BLaER1 (cell line): ENCODE measurements at regions not wholly inside any gene's neighbourhood (a gene's known extent, or its start where the extent isn't known, plus 50 kb on each side); places are given as distances from the start of the nearest gene placed in this dataset.

Source experiments
- H3K27ac ChIP-seq: shearing (Covaris generic); formaldehyde crosslinking; 2 replicates; pipeline ENCODE4 v1.8.1; 2022
- H3K27me3 ChIP-seq: shearing (Covaris generic); formaldehyde crosslinking; 2 replicates; pipeline ENCODE4 v1.8.1; 2022
- H3K36me3 ChIP-seq: shearing (Covaris generic); formaldehyde crosslinking; 2 replicates; pipeline ENCODE4 v1.8.1; 2022
- H3K4me1 ChIP-seq: shearing (Covaris generic); formaldehyde crosslinking; 2 replicates; pipeline ENCODE4 v1.8.1; 2022
- H3K4me2 ChIP-seq: shearing (Covaris generic); formaldehyde crosslinking; 2 replicates; pipeline ENCODE4 v1.8.1; 2022
- H3K4me3 ChIP-seq: shearing (Covaris generic); formaldehyde crosslinking; 2 replicates; pipeline ENCODE4 v1.8.1; 2022
- H3K9ac ChIP-seq: shearing (Covaris generic); formaldehyde crosslinking; 2 replicates; pipeline ENCODE4 v1.8.1; 2022
- H3K9me3 ChIP-seq: shearing (Covaris generic); formaldehyde crosslinking; 2 replicates; pipeline ENCODE4 v1.8.1; 2022
- H4K20me1 ChIP-seq: shearing (Covaris generic); formaldehyde crosslinking; 2 replicates; pipeline ENCODE4 v1.8.1; 2022
- Cebpa-rat ChIP-seq: shearing (Covaris generic); IDR thresholded peaks from 2 replicates; pipeline ENCODE4 v1.8.1; 2022

DNA sequence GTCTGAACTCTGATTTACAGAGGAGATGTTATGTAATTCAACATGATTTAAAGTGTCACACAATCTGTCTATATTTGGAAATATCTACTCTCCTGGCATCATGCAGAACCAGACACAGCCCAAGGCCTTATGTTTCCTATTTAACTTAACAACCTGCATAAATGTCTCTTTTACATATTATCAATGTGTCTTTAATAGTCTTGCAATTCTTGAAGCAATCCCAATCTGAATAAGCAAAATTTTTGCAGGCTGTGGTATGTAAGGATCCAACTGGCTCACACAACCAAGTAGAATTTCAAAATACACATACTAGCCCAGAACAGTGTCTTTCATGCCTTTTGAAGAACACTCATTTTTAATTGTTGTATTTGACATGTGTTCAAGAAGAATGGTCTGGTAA, 443.2 kb downstream of the MAFB start:
- no peak overlapping the region for H3K9ac ChIP-seq
- H3K27ac ChIP-seq, result no peak overlapping the region
- no peaks in the 10 kb centered on the region for H4K20me1 ChIP-seq
- no peaks in the 10 kb centered on the region for H3K4me1 ChIP-seq
- no peaks in the 10 kb centered on the region for H3K36me3 ChIP-seq
- no peaks in the 10 kb centered on the region for H3K9me3 ChIP-seq
- no peak overlapping the region for H3K4me2 ChIP-seq
- H3K4me3 ChIP-seq, result no peak overlapping the region
- no peaks in the 10 kb centered on the region for H3K27me3 ChIP-seq
- no peak for TF ChIP-seq Cebpa-rat

DNA sequence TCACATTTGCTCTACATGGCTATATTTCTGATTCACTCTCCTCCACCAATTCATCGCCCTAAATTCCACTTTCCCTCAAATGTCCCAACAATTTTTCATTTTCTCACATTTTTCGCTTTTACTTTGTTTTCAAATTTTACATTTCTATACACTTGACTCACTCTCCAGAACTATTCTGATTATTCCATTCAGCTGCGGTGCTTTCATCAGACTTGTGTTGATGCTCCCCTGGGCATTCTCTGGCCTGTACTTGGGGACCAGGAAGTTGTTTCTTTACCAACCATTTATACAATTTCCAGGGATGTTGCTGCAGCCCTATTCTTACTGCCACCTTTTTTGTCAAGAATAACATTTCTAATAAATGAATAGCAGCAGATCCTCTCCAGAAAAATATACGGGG, 444.8 kb downstream of the MAFB start:
- Histone ChIP-seq H3K4me3 (no peak overlapping the region), H4K20me1 (no peaks in the 10 kb centered on the region), H3K4me1 (no peaks in the 10 kb centered on the region), H3K36me3 (no peaks in the 10 kb centered on the region), H3K27ac (no peak overlapping the region), H3K27me3 (no peaks in the 10 kb centered on the region), H3K9ac (no peak overlapping the region), H3K4me2 (no peak overlapping the region), H3K9me3 (no peaks in the 10 kb centered on the region)
- TF ChIP-seq Cebpa-rat, result no peak

DNA sequence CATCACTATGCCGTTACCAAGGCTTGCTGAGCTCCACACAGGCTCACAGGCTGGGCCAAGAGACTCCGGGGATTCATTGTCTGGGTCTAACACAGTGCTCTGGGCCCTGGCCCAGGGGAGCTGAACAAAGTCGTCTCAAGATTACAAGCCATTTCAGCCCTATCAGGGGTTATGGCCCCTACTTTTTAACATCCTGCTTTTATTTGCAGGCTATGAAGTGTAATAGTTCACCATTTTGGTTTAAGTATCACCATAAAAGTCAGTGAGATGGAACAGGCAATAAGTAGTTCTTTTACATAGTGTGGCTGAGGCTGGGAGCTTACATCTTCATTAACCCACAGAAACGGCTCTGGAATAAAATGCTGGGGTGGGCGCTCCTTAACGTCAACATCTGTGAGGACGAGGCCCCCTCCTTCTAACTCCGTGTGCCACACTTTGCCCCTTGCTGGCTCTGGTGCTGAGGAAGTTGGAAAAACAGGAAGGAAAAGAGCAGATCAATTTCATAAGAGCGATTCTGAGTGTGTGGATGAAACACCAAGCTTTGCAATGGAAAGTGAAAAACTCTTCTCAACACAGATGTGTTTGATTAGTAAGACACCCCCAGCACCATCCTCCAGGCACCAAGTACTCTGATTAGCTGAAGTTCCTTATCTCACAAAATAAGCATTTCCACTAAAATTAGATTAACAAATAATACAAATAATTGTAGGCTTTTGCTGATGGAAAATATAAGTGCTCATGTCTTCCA, 447.3 kb downstream of the MAFB start:
- no peaks in the 10 kb centered on the region for H4K20me1 ChIP-seq
- no peak overlapping the region for H3K27ac ChIP-seq
- H3K4me1 ChIP-seq, result no peaks in the 10 kb centered on the region
- no peak for TF ChIP-seq Cebpa-rat
- H3K36me3 ChIP-seq, result no peaks in the 10 kb centered on the region
- no peak overlapping the region for H3K4me2 ChIP-seq
- H3K9me3 ChIP-seq, result no peaks in the 10 kb centered on the region
- H3K27me3 ChIP-seq, result no peaks in the 10 kb centered on the region
- H3K9ac ChIP-seq, result no peak overlapping the region
- H3K4me3 ChIP-seq, result no peak overlapping the region

DNA sequence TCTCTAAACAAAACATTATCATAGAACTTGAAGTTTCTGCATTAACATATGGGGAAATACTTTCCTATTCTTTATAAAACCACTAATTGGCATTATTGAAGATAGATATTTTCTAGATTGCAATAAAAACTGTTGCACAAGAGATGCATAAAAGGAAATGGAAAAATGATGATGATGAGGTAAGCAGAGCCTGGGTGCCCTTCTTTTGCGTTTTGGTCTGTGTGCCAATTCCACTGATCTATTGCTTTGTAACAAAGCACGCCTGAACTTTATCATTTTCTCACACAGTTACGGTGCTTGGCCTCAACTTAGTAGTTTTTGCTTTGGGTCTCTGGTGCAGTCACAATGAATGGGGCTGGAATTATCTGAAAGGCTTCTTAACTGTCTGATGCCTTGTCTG, 450.5 kb downstream of the MAFB start:
- Histone ChIP-seq H4K20me1 (no peaks in the 10 kb centered on the region), H3K27me3 (no peaks in the 10 kb centered on the region), H3K36me3 (no peaks in the 10 kb centered on the region), H3K9ac (no peak overlapping the region), H3K4me3 (no peak overlapping the region), H3K9me3 (no peaks in the 10 kb centered on the region), H3K27ac (no peak overlapping the region), H3K4me2 (no peak overlapping the region), H3K4me1 (peaks cover 2% of the 10 kb centered on the region)
- TF ChIP-seq Cebpa-rat, result no peak

DNA sequence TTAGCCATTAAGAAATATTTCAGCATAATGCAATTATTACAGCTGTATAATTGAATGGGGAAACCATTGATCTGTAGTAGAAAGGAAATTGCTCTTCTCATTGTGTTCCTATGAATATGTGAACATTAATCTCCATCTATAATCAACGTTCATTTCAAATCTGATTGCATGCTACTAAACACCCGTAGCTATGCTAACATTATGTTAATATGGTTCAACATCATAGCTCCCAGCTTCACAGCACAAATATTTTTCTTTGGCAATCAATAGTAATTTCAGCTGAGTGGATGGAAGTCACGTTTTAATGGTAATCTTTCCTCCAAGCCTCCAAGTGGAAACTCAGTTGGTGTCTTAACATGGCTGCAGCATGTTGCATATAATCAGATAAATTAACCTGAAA, 454.4 kb downstream of the MAFB start:
- no peak for TF ChIP-seq Cebpa-rat
- H3K4me1 ChIP-seq, result peaks cover 19% of the 10 kb centered on the region

DNA sequence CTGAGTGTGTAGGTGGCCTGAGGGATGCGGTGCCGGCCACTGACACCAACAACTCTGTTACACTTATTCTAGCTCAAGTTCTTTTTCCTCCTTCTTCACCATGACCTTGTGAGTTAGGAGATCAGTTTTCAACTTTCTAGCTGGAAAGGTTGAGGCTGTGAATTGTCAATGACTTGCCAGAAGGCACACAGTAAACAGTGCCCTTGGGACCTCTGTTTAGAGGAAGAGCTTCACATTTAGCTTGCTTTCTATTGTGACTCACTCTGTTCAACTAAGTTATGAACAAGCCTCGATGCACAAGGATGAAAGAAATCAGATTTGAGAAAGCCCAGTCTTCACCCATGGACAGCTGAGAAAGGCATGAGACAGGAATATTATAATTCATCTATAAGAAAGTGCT, 455.6 kb downstream of the MAFB start:
- H3K4me2 ChIP-seq, result peak overlapping the region; percentile 34

More for the DNA sequence above, 454.4 kb downstream of the MAFB start:
- H3K4me3 ChIP-seq, result no peak overlapping the region
- no peak overlapping the region for H3K27ac ChIP-seq
- no peaks in the 10 kb centered on the region for H4K20me1 ChIP-seq
- no peaks in the 10 kb centered on the region for H3K9me3 ChIP-seq
- H3K27me3 ChIP-seq, result no peaks in the 10 kb centered on the region
- H3K9ac ChIP-seq, result no peak overlapping the region
- H3K36me3 ChIP-seq, result no peaks in the 10 kb centered on the region
- H3K4me2 ChIP-seq, result no peak overlapping the region

DNA sequence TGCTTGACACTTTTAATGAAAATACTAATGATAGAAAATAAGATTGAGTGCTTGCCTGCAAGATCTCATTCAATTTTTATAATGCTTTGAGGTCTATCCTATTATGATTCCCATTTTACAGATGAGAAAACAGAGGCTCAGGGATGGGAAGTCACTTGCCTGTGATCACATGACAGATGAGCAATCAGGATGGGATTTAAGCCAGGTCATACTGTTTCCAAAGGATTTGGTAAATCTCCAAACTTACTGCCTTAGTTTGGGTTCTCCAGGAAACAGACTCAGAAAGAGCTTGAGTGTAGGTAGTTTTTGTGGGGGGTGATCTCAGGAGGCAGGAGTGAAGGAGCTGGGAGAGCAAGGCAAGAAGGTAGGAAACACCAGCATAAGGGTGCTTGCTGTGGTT, 456.3 kb downstream of the MAFB start:
- peak overlapping the region; percentile 34 for H3K4me2 ChIP-seq
- no peak overlapping the region for H3K27ac ChIP-seq
- TF ChIP-seq Cebpa-rat, result no peak
- no peaks in the 10 kb centered on the region for H4K20me1 ChIP-seq
- peaks cover 19% of the 10 kb centered on the region for H3K4me1 ChIP-seq
- H3K27me3 ChIP-seq, result no peaks in the 10 kb centered on the region
- no peak overlapping the region for H3K4me3 ChIP-seq
- H3K36me3 ChIP-seq, result no peaks in the 10 kb centered on the region
- H3K9ac ChIP-seq, result no peak overlapping the region
- H3K9me3 ChIP-seq, result no peaks in the 10 kb centered on the region

More for the DNA sequence above, 455.6 kb downstream of the MAFB start:
- no peak for TF ChIP-seq Cebpa-rat
- Histone ChIP-seq H3K9ac (no peak overlapping the region), H3K4me3 (no peak overlapping the region), H4K20me1 (no peaks in the 10 kb centered on the region), H3K4me1 (peaks cover 19% of the 10 kb centered on the region), H3K27ac (no peak overlapping the region), H3K27me3 (no peaks in the 10 kb centered on the region), H3K9me3 (no peaks in the 10 kb centered on the region), H3K36me3 (no peaks in the 10 kb centered on the region)

DNA sequence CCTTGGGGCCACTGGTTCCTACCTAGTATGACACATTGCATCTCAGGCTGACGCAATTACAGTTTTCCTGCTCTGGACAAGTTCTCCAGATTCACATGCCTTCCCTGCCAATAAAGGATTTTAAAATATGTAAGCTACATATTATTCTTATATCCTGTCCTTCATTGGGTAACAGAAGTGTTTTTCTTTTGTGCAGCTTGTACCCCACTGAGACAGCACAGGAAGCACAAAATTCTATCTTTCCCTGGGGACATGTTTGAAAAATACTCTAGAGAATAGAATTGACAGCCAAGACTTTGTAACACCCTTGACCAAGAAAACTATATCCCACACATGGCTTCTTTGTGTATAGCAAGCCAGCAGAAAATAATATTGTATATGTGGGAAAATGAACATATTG, 456.8 kb downstream of the MAFB start:
- Histone ChIP-seq H3K9ac (no peak overlapping the region), H3K9me3 (no peaks in the 10 kb centered on the region), H3K27me3 (no peaks in the 10 kb centered on the region), H3K4me1 (peaks cover 19% of the 10 kb centered on the region), H3K27ac (no peak overlapping the region), H4K20me1 (no peaks in the 10 kb centered on the region), H3K4me2 (peak overlapping the region; percentile 34), H3K36me3 (no peaks in the 10 kb centered on the region), H3K4me3 (no peak overlapping the region)
- TF ChIP-seq Cebpa-rat, result no peak

DNA sequence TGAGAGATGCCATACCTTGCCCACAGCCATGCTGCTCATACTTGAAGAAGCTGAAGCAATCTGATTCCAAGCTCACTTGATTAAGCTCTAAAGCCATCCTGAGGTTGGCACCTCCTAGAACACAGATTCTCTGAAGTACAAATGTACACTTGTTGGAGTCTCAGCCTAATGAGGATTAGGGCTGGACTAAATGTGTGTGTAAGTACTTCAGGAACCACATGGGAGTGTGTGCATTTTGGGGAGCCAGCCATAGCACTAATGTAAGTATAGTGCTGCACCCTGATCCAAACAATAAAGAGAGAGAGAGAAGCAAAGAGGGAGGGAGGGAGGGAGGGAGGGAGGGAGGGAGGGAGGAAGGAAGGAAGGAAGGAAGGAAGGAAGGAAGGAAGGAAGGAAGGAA, 458.6 kb downstream of the MAFB start:
- Histone ChIP-seq H3K4me1 (peaks cover 19% of the 10 kb centered on the region), H3K27ac (no peak overlapping the region), H3K9me3 (no peaks in the 10 kb centered on the region), H4K20me1 (no peaks in the 10 kb centered on the region), H3K36me3 (no peaks in the 10 kb centered on the region), H3K9ac (no peak overlapping the region), H3K4me3 (no peak overlapping the region), H3K4me2 (no peak overlapping the region), H3K27me3 (no peaks in the 10 kb centered on the region)
- no peak for TF ChIP-seq Cebpa-rat

DNA sequence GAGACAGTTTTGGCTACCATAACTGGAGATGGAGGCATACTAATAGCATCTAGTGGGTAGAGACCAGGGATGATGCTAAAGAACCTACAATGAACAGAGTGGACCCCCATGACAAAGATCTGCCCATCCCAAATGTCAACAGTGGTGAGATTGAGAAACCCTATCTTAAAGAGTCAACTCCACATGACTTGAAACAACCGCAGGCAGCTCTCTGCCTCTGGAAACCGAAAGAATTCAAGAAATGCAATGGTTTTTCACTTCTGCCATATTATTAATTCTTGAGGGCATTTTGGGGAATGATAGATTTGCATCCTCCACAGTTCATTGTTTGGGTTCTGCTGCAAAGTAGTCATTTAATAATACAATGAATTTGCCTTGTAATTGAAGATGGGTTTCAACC, 463.4 kb downstream of the MAFB start:
- no peaks in the 10 kb centered on the region for H3K27me3 ChIP-seq
- H3K9me3 ChIP-seq, result no peaks in the 10 kb centered on the region
- H3K27ac ChIP-seq, result no peak overlapping the region
- no peaks in the 10 kb centered on the region for H4K20me1 ChIP-seq
- no peak for TF ChIP-seq Cebpa-rat
- no peak overlapping the region for H3K9ac ChIP-seq
- no peak overlapping the region for H3K4me3 ChIP-seq
- no peaks in the 10 kb centered on the region for H3K4me1 ChIP-seq
- no peak overlapping the region for H3K4me2 ChIP-seq
- H3K36me3 ChIP-seq, result no peaks in the 10 kb centered on the region

DNA sequence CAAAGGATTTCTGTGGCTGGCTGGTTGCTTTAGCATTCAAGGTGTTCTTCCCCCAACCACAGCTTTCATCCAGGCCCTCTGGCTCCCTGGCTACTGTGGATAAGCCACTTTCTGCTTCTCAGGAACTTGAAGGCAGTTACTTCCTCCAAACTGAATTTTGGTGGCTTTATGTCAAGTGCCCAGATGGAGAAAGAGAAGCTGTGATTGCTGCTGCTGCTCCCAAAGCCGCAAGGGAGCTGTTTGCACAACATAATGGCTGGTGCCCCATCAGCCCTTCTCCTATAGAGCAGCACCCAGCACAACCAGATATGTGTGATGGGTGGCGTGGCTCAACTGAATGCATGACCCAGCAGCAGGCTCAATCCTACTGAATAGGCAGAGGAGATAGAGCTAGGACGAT, 465.2 kb downstream of the MAFB start:
- no peak for TF ChIP-seq Cebpa-rat
- no peaks in the 10 kb centered on the region for H3K36me3 ChIP-seq
- H4K20me1 ChIP-seq, result no peaks in the 10 kb centered on the region
- no peaks in the 10 kb centered on the region for H3K27me3 ChIP-seq
- no peak overlapping the region for H3K4me2 ChIP-seq
- H3K27ac ChIP-seq, result no peak overlapping the region
- no peak overlapping the region for H3K9ac ChIP-seq
- no peak overlapping the region for H3K4me3 ChIP-seq
- H3K4me1 ChIP-seq, result no peaks in the 10 kb centered on the region
- H3K9me3 ChIP-seq, result no peaks in the 10 kb centered on the region
